Tibial nerve (tissue), 4 donors: ENCODE measurements at regions not wholly inside any gene's neighbourhood (a gene's known extent, or its start where the extent isn't known, plus 50 kb on each side); places are given as distances from the start of the nearest gene placed in this dataset.

Source experiments
- CTCF ChIP-seq, 5 experiments: fragments of 200-600 bp in 3 of 5; fragments of 450-650 bp in 2 of 5; sonication (generic) in 3 of 5; IDR thresholded peaks; one replicate each; pipeline ENCODE4 v1.5.1; 2016 to 2019; ENCODE audit warnings: antibody characterized with exemption in 5 of 5, mild to moderate bottlenecking in 3 of 5, moderate library complexity in 2 of 5
- EP300 ChIP-seq, 2 donors: sonication (generic); formaldehyde crosslinking; IDR thresholded peaks; one replicate each; pipeline ENCODE4 v1.6.1; 2017; ENCODE audit warnings: antibody characterized with exemption in 2 of 2, mild to moderate bottlenecking in 1 of 2
- POLR2A ChIP-seq, 2 donors: fragments of 450-650 bp; IDR thresholded peaks; one replicate each; pipeline ENCODE4 v1.6.1; 2017; ENCODE audit warnings: antibody characterized with exemption in 2 of 2, mild to moderate bottlenecking in 2 of 2, moderate library complexity in 2 of 2

- TF ChIP-seq CTCF (IDR thresholded peaks at IDR 0.05) (no peak), POLR2A (IDR thresholded peaks at IDR 0.05) (no peak), EP300 (IDR thresholded peaks at IDR 0.05) (no peak)
Observed at GRCh38 chr6:97842521-97842920, 559.5 kb upstream of the MMS22L start.
